CD4-positive, alpha-beta T cell treated with Interleukin-10 for 1 hour (primary cell): ENCODE measurements at regions not wholly inside any gene's neighbourhood (a gene's known extent, or its start where the extent isn't known, plus 50 kb on each side); places are given as distances from the start of the nearest gene placed in this dataset.
A peak's percentile ranks its signal among the peaks of the same experiment; 100 is the strongest.

Source experiments
- DNase-seq: peaks from one replicate; pipeline ENCODE4 v3.0.0-alpha.2; 2020

- no peak for DNase-seq
These were observed 216.6 kb downstream of the HRH4 start for GRCh38 chr18:24677011-24677410.

GRCh38 chr18:24678107-24678506 is 217.7 kb downstream of the HRH4 start:
- no peak for DNase-seq

- no peak for DNase-seq
These were observed 218.2 kb downstream of the HRH4 start for GRCh38 chr18:24678626-24679025.

GRCh38 chr18:24679062-24679461 is 218.6 kb downstream of the HRH4 start:
- no peak for DNase-seq

GRCh38 chr18:24683925-24684324 is 223.5 kb downstream of the HRH4 start:
- no peak for DNase-seq

- no peak for DNase-seq
These were observed 225.0 kb downstream of the HRH4 start for GRCh38 chr18:24685254-24685959.

GRCh38 chr18:24695168-24695567 is 234.7 kb downstream of the HRH4 start:
- DNase-seq = no peak

- DNase-seq = no peak
These were observed 241.6 kb downstream of the HRH4 start for GRCh38 chr18:24702001-24702515.

- no peak for DNase-seq
These were observed 242.9 kb downstream of the HRH4 start for GRCh38 chr18:24703316-24703715.

GRCh38 chr18:24704946-24705630 is 244.7 kb downstream of the HRH4 start:
- no peak for DNase-seq

GRCh38 chr18:24710474-24710873 is 250.0 kb downstream of the HRH4 start:
- DNase-seq = no peak

- no peak for DNase-seq
These were observed 259.4 kb downstream of the HRH4 start for GRCh38 chr18:24719791-24720190.

- no peak for DNase-seq
These were observed 261.0 kb downstream of the HRH4 start for GRCh38 chr18:24721388-24721787.

GRCh38 chr18:24725644-24726415 is 265.4 kb downstream of the HRH4 start:
- no peak for DNase-seq

- DNase-seq = peak; percentile 57
These were observed 266.5 kb downstream of the HRH4 start for GRCh38 chr18:24726727-24727492.

- DNase-seq = no peak
These were observed 267.2 kb downstream of the HRH4 start for GRCh38 chr18:24727685-24728084.

- no peak for DNase-seq
These were observed 270.7 kb downstream of the HRH4 start for GRCh38 chr18:24731158-24731557.

- DNase-seq = no peak
These were observed 271.5 kb downstream of the HRH4 start for GRCh38 chr18:24731981-24732380.

GRCh38 chr18:24734058-24734457 is 273.6 kb downstream of the HRH4 start:
- DNase-seq = no peak

GRCh38 chr18:24735624-24736231 is 275.3 kb downstream of the HRH4 start:
- DNase-seq = no peak

GRCh38 chr18:24736662-24737330 is 276.4 kb downstream of the HRH4 start:
- DNase-seq = no peak

- no peak for DNase-seq
These were observed 280.4 kb downstream of the HRH4 start for GRCh38 chr18:24740829-24741228.
